ENCODE measurements at regions not wholly inside any gene's neighbourhood (a gene's known extent, or its start where the extent isn't known, plus 50 kb on each side); places are given as distances from the start of the nearest gene placed in this dataset.

DNA sequence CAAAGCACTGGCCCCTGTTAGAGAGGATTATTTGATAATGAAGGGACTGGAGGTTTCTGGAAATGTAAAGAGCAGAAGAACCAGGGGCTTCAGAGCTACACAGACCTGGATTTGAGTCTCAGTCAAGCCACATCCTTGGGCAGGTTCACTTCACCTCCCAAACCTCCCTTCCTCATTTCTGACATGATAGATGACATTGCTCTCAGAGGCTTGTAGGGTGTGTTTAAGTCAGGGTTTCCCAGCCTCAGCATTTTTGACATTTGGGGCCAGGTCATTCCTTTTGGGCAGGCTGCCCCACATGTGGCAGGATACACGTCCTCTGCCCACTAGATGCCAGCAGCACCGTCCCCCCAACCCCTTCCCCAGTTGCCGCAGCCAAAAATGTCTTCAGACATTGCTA, 474.6 kb downstream of the MATN1 start:
- no peaks in the 10 kb centered on the region for H3F3A ChIP-seq (ENCODE audit: low read depth)
- no peak overlapping the region for H3K4me3 ChIP-seq (ENCODE audit: low read length, poor library complexity, severe bottlenecking)
- no peak overlapping the region for H3K4me2 ChIP-seq (ENCODE audit: low read depth, low read length, poor library complexity, severe bottlenecking)
- no peaks in the 10 kb centered on the region for H3K4me1 ChIP-seq (ENCODE audit: insufficient read depth, low read length, poor library complexity, severe bottlenecking)
- TF ChIP-seq, protein P1, sequence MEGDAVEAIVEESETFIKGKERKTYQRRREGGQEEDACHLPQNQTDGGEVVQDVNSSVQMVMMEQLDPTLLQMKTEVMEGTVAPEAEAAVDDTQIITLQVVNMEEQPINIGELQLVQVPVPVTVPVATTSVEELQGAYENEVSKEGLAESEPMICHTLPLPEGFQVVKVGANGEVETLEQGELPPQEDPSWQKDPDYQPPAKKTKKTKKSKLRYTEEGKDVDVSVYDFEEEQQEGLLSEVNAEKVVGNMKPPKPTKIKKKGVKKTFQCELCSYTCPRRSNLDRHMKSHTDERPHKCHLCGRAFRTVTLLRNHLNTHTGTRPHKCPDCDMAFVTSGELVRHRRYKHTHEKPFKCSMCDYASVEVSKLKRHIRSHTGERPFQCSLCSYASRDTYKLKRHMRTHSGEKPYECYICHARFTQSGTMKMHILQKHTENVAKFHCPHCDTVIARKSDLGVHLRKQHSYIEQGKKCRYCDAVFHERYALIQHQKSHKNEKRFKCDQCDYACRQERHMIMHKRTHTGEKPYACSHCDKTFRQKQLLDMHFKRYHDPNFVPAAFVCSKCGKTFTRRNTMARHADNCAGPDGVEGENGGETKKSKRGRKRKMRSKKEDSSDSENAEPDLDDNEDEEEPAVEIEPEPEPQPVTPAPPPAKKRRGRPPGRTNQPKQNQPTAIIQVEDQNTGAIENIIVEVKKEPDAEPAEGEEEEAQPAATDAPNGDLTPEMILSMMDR (conservative IDR thresholded peaks at IDR 0.05; ENCODE audit: low read length) = no peak
- TF ChIP-seq EZH2phosphoT487 (IDR thresholded peaks at IDR 0.05; ENCODE audit: borderline replicate concordance) = no peak
- no peak overlapping the region for H3K9ac ChIP-seq (ENCODE audit: low read depth, low read length, poor library complexity, severe bottlenecking)
- no peaks in the 10 kb centered on the region for H4K20me1 ChIP-seq (ENCODE audit: insufficient read depth, low read length, poor library complexity, severe bottlenecking)
- no peaks in the 10 kb centered on the region for H3K27me3 ChIP-seq (ENCODE audit: insufficient read depth, low read length, poor library complexity, severe bottlenecking)
- no peaks in the 10 kb centered on the region for H3K36me3 ChIP-seq (ENCODE audit: insufficient read depth, low read length)
- no peaks in the 10 kb centered on the region for H3K9me2 ChIP-seq (replicated peaks; ENCODE audit: low read depth, low read length)
- H2AFZ ChIP-seq (ENCODE audit: low read length) = no peak overlapping the region
- no peaks in the 10 kb centered on the region; the same call in 1 of the 2 replicates for H3K9me3 ChIP-seq (ENCODE audit: insufficient read depth, low read depth, low read length)
- H3K79me2 ChIP-seq (ENCODE audit: insufficient read depth, low read length) = no peaks in the 10 kb centered on the region

DNA sequence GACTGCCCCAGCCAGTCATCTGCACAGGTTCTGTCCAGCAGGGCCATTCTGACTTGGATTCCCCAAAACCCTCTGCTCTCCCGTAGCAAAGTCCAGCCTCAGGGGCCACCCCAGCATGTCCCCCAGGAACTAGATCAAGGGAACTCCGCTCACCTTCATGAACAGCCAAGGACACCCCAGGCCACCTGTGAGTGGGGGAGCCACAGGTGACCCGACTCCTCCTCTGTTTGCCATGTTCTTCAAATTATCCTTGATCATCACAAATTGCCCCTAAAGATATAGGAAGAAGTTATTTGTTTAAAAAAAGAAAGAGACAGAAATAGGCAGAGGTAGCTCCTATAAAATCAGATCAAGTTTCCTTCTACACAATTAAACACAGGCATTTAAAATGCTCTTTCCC, 475.0 kb downstream of the MATN1 start:
- no peak overlapping the region for H2AFZ ChIP-seq (ENCODE audit: low read length)
- no peaks in the 10 kb centered on the region for H3F3A ChIP-seq (ENCODE audit: low read depth)
- H3K36me3 ChIP-seq (ENCODE audit: insufficient read depth, low read length) = no peaks in the 10 kb centered on the region
- H3K4me2 ChIP-seq (ENCODE audit: low read depth, low read length, poor library complexity, severe bottlenecking) = no peak overlapping the region
- H3K27me3 ChIP-seq (ENCODE audit: insufficient read depth, low read length, poor library complexity, severe bottlenecking) = no peaks in the 10 kb centered on the region
- H3K9ac ChIP-seq (ENCODE audit: low read depth, low read length, poor library complexity, severe bottlenecking) = no peak overlapping the region
- no peaks in the 10 kb centered on the region for H3K79me2 ChIP-seq (ENCODE audit: insufficient read depth, low read length)
- no peaks in the 10 kb centered on the region for H3K9me2 ChIP-seq (replicated peaks; ENCODE audit: low read depth, low read length)
- no peak overlapping the region for H3K4me3 ChIP-seq (ENCODE audit: low read length, poor library complexity, severe bottlenecking)
- H3K4me1 ChIP-seq (ENCODE audit: insufficient read depth, low read length, poor library complexity, severe bottlenecking) = no peaks in the 10 kb centered on the region
- H4K20me1 ChIP-seq (ENCODE audit: insufficient read depth, low read length, poor library complexity, severe bottlenecking) = no peaks in the 10 kb centered on the region
- H3K9me3 ChIP-seq (ENCODE audit: insufficient read depth, low read depth, low read length) = no peaks in the 10 kb centered on the region; the same call in 1 of the 2 replicates
- TF ChIP-seq, protein P1 (conservative IDR thresholded peaks at IDR 0.05; ENCODE audit: low read length) = no peak
- TF ChIP-seq EZH2phosphoT487 (IDR thresholded peaks at IDR 0.05; ENCODE audit: borderline replicate concordance) = no peak

DNA sequence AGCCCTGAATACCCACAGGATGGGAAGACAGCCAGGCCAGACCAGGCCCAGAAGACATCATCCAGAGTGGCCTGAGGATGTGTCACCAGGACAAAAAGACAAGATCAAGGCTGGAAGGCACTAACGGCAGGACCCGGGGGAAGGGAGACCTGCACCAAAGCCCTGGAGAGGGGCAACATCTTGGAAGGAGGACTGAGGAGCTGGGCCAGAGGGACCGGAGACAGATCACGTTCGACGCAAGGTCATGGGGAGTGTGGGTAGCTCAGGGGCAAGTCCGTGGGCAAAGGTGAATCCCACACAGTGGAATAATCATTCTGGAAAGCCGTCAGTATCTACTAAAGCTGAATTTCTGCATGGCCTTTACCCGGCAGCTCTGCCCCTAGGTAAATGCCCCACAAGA, 478.6 kb downstream of the MATN1 start:
- Histone ChIP-seq H3K4me2 (ENCODE audit: low read depth, low read length, poor library complexity, severe bottlenecking) (no peak overlapping the region), H3K4me1 (ENCODE audit: insufficient read depth, low read length, poor library complexity, severe bottlenecking) (no peaks in the 10 kb centered on the region), H4K20me1 (ENCODE audit: insufficient read depth, low read length, poor library complexity, severe bottlenecking) (no peaks in the 10 kb centered on the region), H3K79me2 (ENCODE audit: insufficient read depth, low read length) (no peaks in the 10 kb centered on the region), H2AFZ (ENCODE audit: low read length) (no peak overlapping the region), H3K9me3 (ENCODE audit: insufficient read depth, low read depth, low read length) (no peaks in the 10 kb centered on the region; the same call in 1 of the 2 replicates), H3K9ac (ENCODE audit: low read depth, low read length, poor library complexity, severe bottlenecking) (no peak overlapping the region), H3K27me3 (ENCODE audit: insufficient read depth, low read length, poor library complexity, severe bottlenecking) (no peaks in the 10 kb centered on the region), H3F3A (ENCODE audit: low read depth) (no peaks in the 10 kb centered on the region), H3K9me2 (replicated peaks; ENCODE audit: low read depth, low read length) (no peaks in the 10 kb centered on the region), H3K36me3 (ENCODE audit: insufficient read depth, low read length) (no peaks in the 10 kb centered on the region), H3K4me3 (ENCODE audit: low read length, poor library complexity, severe bottlenecking) (no peak overlapping the region)
- TF ChIP-seq, protein P1 (conservative IDR thresholded peaks at IDR 0.05; ENCODE audit: low read length) = no peak
- TF ChIP-seq EZH2phosphoT487 (IDR thresholded peaks at IDR 0.05; ENCODE audit: borderline replicate concordance) = no peak
